WI38 (cell line): ENCODE measurements at regions not wholly inside any gene's neighbourhood (a gene's known extent, or its start where the extent isn't known, plus 50 kb on each side); places are given as distances from the start of the nearest gene placed in this dataset.
"Not testable (repeated sequence)": the region's sequence is repeated elsewhere in the genome, so short reads cannot be mapped to it uniquely, and the experiment has no call there.

Experiments
- H3K4me3 ChIP-seq: 2 replicates; pipeline ENCODE4 v1.5.1; 2011; ENCODE audit warnings: low read depth, mild to moderate bottlenecking, control low read depth, low read length
- TF ChIP-seq, protein P1 (sequence below): IDR thresholded peaks from 2 replicates; pipeline ENCODE4 v1.5.1; 2012; ENCODE audit warnings: low read depth, mild to moderate bottlenecking, control low read depth, low read length

DNA sequence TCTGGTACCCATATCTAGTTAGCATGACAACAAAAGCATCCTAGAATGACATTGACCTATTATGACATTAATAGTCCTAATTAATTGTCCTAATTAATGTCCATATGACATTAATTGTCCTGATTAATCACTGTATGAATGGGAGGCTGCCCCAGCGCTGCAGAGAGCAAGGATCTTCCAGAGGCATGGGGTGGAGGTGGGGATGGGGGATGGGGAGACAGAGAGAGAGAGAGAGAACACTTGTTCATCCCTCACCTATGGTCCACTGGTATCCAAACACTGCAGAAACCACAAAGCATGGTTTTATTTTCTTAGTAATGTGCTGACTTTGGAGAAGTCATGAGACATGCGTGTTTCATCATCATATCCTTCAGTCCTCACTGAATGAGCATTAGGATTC is 235.1 kb downstream of the FNDC1 start:
- TF ChIP-seq, protein P1, sequence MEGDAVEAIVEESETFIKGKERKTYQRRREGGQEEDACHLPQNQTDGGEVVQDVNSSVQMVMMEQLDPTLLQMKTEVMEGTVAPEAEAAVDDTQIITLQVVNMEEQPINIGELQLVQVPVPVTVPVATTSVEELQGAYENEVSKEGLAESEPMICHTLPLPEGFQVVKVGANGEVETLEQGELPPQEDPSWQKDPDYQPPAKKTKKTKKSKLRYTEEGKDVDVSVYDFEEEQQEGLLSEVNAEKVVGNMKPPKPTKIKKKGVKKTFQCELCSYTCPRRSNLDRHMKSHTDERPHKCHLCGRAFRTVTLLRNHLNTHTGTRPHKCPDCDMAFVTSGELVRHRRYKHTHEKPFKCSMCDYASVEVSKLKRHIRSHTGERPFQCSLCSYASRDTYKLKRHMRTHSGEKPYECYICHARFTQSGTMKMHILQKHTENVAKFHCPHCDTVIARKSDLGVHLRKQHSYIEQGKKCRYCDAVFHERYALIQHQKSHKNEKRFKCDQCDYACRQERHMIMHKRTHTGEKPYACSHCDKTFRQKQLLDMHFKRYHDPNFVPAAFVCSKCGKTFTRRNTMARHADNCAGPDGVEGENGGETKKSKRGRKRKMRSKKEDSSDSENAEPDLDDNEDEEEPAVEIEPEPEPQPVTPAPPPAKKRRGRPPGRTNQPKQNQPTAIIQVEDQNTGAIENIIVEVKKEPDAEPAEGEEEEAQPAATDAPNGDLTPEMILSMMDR, result no peak
- H3K4me3 ChIP-seq, result no peak overlapping the region

DNA sequence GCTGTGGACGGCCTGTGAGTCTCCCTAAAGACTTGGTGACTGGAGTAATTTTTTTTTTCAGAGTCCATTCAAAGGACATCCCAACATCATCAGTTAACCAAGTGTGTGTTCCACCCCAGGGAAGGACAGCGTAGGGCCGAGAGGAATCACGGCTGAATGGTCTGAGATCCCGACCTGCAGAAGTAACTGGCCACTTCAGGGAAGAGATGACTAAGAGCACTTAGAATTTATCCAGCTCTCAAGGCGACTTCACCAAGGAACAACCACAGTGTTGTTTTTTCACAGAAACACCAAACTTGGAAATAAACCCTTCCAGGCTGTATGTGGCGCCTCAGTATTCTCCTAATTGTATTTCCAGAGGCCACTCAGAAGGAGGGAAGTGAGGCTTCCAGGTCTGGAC is 231.6 kb downstream of the FNDC1 start:
- TF ChIP-seq, protein P1, result no peak
- H3K4me3 ChIP-seq, result no peak overlapping the region

DNA sequence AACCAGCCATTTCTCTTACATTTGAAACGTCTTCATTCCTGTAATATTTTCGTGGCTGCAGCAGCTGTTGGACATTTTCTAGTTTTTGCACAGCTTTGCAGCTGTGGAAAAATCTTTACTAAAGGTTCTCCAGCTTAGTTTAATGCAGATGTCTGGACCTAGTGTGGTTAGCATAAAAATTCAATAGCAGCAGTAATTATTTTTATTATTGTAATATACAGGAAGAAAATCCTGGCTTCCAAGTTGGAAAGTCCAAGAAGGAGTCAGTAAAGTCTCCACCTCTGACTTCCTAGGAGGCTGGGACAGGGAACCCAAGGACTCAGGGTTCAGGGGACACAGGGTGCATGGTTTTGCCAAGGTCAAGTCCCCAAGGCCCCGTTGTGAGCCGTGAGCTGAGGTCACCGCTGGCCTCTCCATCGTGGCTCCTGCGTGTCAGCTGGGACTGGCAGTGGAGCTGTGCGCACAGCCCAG is 230.6 kb downstream of the FNDC1 start:
- TF ChIP-seq, protein P1, result no peak

DNA sequence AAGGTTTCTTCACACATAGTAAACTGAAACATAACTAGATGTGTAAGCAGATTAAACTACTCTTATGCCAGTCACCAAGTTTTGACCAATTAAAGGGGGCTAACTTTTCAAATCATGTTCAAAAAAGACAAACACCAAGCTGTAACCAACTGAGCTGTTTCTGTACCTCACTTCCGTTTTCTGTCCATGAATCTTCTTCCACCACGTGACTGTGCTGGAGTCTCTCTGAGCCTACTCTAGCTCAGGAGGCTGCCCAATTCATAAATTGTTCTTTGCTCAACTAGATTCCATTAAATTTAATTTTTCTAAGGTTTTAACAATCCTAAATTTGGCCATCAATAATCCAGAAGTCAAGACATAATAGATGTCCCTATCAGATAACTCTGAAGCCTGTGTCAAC is 229.4 kb downstream of the FNDC1 start:
- H3K4me3 ChIP-seq, result no peak overlapping the region
- TF ChIP-seq, protein P1, result no peak

More for the DNA sequence above, 230.6 kb downstream of the FNDC1 start:
- H3K4me3 ChIP-seq, result no peak overlapping the region

DNA sequence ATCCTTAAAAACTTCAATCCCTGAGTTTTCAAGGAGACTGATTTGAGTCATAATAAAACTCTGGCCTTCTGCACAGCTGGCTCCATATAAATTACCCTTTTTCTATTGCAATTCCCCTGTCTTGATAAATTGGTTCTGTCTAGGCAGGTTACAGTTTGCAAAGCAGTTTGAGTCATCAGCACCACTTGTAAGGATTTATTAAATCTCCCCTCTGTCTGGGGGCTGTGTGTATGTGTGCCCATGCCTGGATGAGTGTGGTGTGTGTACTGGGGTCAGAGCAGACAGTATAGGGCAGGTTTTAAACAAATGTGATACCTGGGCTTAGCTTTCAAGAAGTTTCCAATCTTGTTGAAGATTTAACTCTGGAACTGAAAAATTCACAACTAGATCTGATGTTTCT is 228.6 kb downstream of the FNDC1 start:
- TF ChIP-seq, protein P1, result no peak
- no peak overlapping the region for H3K4me3 ChIP-seq

DNA sequence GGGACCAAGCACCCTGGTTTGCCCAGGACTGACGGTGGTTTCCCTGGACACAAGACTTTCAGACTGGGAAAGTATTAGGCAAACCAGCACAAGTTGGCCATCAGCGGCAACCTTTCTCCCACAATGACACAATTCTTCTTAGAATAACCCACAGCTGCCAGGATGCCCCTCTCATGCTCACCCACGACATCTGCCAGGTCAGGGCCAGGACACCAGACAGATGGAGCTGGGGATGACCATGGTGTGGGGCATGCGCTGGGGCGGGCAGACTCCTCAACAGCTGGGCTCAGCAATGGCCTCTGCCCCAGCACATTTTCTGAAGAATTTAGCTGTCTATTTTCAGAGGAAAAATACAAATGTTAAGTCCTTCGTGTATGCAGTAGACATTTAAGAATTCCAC is 226.4 kb downstream of the FNDC1 start:
- no peak overlapping the region for H3K4me3 ChIP-seq
- TF ChIP-seq, protein P1, result no peak

DNA sequence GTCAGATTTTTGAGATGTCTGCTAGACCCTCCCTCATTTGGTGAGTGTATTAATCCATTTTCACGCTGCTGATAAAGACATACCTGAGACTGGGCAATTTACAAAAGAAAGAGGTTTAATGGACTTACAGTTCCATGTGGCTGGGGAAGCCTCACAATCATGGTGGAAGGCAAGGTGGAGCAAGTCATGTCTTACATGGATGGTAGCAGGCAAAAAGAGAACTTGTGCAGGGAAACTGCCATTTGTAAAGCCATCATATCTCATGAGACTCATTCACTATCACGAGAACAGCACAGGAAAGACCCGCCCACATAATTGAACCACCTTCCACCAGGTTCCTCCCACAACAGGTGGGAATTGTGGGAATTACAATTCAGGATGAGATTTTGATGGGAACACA is 223.5 kb downstream of the FNDC1 start:
- not testable (repeated sequence) for H3K4me3 ChIP-seq

DNA sequence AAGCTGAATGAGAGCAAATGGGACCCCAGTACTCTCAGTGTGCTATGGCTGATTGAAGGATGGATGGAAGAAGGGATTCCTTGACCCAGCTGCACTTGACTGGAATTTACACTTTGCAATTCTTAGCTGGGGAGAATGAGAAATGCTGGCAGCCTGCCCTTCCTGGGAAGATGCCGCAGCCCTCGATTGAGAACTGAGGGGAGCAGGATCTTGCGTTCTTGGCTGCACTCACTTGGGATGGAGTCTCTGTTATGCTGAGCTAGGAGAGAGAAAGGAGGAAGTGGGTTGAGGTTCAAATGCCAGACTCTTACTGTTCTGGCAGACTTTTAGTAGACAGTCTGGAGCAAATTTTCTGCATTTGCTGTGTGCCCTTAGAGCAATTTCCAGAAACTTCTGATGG is 221.2 kb downstream of the FNDC1 start:
- H3K4me3 ChIP-seq, result no peak overlapping the region
- TF ChIP-seq, protein P1, result no peak
